ENCODE measurements at regions not wholly inside any gene's neighbourhood (a gene's known extent, or its start where the extent isn't known, plus 50 kb on each side); places are given as distances from the start of the nearest gene placed in this dataset.

DNA sequence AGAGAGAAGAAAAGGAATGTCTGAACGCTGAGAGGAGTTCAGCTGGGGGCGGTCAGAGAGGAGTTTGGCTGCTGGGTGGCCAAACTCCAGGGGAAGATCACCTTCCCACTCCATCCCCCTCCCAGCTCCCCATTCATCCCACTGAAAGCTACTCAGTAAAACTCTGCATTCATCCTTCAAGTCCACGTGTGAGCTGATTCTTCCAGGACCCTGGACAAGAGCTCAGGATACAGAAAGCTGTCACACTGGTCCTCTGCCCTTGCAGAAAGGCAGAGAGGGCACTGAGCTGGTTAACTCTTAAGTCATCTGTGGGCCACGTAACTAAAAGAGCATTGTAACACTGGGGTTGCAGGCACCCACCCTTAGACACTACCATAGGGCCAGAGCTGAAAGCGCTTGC, 132.1 kb upstream of the ARL4C start:
- Histone ChIP-seq H3K27ac (no peak overlapping the region), H3K36me3 (no peaks in the 10 kb centered on the region), H3K9me3 (no peaks in the 10 kb centered on the region), H3K27me3 (no peaks in the 10 kb centered on the region), H3K4me3 (no peak overlapping the region), H3K4me1 (no peaks in the 10 kb centered on the region)
- DNase-seq (ENCODE audit: low spot score), result no peak
- TF ChIP-seq, protein P1, sequence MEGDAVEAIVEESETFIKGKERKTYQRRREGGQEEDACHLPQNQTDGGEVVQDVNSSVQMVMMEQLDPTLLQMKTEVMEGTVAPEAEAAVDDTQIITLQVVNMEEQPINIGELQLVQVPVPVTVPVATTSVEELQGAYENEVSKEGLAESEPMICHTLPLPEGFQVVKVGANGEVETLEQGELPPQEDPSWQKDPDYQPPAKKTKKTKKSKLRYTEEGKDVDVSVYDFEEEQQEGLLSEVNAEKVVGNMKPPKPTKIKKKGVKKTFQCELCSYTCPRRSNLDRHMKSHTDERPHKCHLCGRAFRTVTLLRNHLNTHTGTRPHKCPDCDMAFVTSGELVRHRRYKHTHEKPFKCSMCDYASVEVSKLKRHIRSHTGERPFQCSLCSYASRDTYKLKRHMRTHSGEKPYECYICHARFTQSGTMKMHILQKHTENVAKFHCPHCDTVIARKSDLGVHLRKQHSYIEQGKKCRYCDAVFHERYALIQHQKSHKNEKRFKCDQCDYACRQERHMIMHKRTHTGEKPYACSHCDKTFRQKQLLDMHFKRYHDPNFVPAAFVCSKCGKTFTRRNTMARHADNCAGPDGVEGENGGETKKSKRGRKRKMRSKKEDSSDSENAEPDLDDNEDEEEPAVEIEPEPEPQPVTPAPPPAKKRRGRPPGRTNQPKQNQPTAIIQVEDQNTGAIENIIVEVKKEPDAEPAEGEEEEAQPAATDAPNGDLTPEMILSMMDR (IDR thresholded peaks at IDR 0.05), result no peak

DNA sequence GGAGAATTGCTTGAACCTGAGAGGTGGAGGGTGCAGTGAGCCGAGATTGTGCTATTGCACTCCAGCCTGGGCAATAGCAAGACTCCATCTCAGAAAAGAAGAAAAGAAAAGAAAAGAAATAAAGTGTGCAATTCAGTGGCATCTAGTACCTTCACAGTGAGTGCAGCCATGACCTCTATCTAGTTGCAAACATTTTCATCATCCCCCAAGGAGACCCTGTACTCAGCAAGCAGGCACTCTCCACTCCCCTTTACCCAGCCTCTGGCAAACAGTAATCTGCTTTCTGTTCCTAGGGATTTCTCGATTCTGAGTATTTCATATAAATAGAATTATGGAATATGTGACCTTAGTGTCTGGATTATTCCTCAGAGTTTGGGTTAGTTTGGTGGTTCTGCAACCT, 130.4 kb upstream of the ARL4C start:
- no peaks in the 10 kb centered on the region for H3K4me1 ChIP-seq
- no peak overlapping the region for H3K4me3 ChIP-seq
- TF ChIP-seq, protein P1 (IDR thresholded peaks at IDR 0.05), result no peak
- H3K27ac ChIP-seq, result no peak overlapping the region
- no peaks in the 10 kb centered on the region for H3K36me3 ChIP-seq
- H3K9me3 ChIP-seq, result no peaks in the 10 kb centered on the region
- H3K27me3 ChIP-seq, result no peaks in the 10 kb centered on the region
- DNase-seq (ENCODE audit: low spot score), result no peak

DNA sequence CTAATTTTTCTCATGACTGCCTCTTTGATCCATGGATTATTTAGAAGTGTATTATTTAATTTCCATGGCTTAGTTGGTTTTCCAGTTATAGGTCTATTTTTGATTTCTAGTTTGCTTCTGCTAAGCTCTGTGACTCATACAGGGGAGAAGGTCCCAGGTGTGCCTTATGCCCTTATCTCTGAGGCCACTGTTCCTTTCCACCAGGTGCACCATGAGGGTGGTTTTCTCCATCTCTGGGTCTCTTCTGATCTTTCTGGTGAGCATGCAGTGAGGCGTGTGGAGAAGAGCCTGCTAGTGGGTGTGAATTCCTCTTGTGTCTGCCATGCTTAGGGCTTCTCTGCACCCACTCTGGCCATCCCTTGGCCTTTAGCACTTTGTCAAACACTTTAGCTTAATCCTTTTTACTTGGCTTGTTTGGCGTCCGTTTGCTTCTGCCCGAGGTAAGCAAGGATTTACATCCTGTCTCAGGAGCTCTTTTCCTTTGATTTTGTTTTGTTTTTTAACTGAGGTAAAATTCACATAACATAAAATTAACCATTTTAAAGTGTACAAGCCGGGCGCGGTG, 129.8 kb upstream of the ARL4C start:
- TF ChIP-seq, protein P1 (IDR thresholded peaks at IDR 0.05), result no peak
- no peak for DNase-seq (ENCODE audit: low spot score)
- H3K27ac ChIP-seq, result no peak overlapping the region
- no peaks in the 10 kb centered on the region for H3K36me3 ChIP-seq
- H3K9me3 ChIP-seq, result no peaks in the 10 kb centered on the region
- no peak overlapping the region for H3K4me3 ChIP-seq
- no peaks in the 10 kb centered on the region for H3K27me3 ChIP-seq
- no peaks in the 10 kb centered on the region for H3K4me1 ChIP-seq

DNA sequence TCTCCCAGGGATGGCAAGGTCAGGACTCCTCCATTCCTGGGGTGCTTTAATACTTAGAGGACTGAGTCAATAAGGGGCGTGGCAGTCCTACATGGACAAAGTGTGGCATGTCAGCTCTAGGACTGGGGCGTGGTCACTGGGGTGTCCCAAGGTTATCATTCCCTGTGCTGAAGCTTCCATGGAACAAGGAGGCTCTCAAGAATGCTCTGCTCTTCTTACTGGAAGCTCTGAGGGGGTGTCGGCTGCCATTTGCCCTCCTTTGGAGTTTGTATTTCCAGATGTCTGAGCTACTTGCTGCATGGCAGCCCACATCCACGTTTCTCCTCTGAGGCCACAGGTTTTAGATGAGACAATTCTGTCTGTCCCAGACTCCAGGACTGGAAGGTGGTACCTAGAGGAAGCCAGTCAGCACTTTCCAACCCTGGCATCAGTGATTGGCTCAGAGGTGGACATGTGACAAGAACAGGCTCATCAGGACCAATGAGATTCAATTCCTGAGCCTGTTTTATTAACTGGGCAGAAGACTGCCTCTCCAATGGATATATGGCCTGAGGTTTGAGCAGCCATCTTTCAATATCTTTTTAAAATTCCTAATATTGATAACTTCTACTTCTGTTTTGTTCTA, 128.9 kb upstream of the ARL4C start:
- DNase-seq (ENCODE audit: low spot score), result no peak
- Histone ChIP-seq H3K36me3 (no peaks in the 10 kb centered on the region), H3K4me1 (no peaks in the 10 kb centered on the region), H3K27me3 (no peaks in the 10 kb centered on the region), H3K4me3 (no peak overlapping the region), H3K27ac (no peak overlapping the region), H3K9me3 (no peaks in the 10 kb centered on the region)
- TF ChIP-seq, protein P1 (IDR thresholded peaks at IDR 0.05), result no peak

GRCh38 chr2:234623521-234623991, 126.7 kb upstream of the ARL4C start:
- Histone ChIP-seq H3K27me3 (no peaks in the 10 kb centered on the region), H3K4me1 (no peaks in the 10 kb centered on the region), H3K9me3 (no peaks in the 10 kb centered on the region), H3K4me3 (no peak overlapping the region), H3K36me3 (no peaks in the 10 kb centered on the region), H3K27ac (no peak overlapping the region)
- TF ChIP-seq, protein P1 (IDR thresholded peaks at IDR 0.05), result no peak
- DNase-seq (ENCODE audit: low spot score), result no peak

DNA sequence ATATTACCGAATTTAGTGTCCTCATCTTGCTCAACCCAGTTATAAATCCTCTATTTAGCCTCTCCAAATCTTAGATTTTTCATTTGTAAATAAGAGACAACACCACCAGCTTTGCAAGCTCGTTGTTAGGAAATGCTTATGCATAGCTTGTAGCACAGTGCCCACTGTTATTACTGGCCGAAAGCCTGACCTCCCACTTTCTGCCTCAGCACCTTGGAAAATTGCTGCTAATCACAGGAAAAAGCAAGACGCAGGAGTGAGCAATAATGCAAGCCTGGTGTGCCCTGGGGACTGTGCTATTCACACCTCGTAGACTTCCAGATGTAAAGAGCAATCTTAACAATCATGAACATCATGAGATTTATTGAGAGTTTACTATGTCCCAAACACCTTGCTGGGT, 124.2 kb upstream of the ARL4C start:
- H3K4me1 ChIP-seq, result no peaks in the 10 kb centered on the region
- no peak overlapping the region for H3K27ac ChIP-seq
- H3K4me3 ChIP-seq, result no peak overlapping the region
- no peak for DNase-seq (ENCODE audit: low spot score)
- no peaks in the 10 kb centered on the region for H3K27me3 ChIP-seq
- no peaks in the 10 kb centered on the region for H3K36me3 ChIP-seq
- TF ChIP-seq, protein P1 (IDR thresholded peaks at IDR 0.05), result no peak
- no peaks in the 10 kb centered on the region for H3K9me3 ChIP-seq

All from right atrium auricular region (tissue), 2 donors.